Hypothalamus (tissue), 51 donors: ENCODE measurements at regions not wholly inside any gene's neighbourhood (a gene's known extent, or its start where the extent isn't known, plus 50 kb on each side); places are given as distances from the start of the nearest gene placed in this dataset.
"Not testable (repeated sequence)": the region's sequence is repeated elsewhere in the genome, so short reads cannot be mapped to it uniquely, and the experiment has no call there.

ENCODE experiments used
- DNase-seq, 51 donors: peaks; one replicate each; lab custom pipeline; 2025; lab: John Stamatoyannopoulos, UW

GRCh38 chr1:34366875-34367624, 190.3 kb downstream of the C1orf94 start:
- no peak for DNase-seq

DNA sequence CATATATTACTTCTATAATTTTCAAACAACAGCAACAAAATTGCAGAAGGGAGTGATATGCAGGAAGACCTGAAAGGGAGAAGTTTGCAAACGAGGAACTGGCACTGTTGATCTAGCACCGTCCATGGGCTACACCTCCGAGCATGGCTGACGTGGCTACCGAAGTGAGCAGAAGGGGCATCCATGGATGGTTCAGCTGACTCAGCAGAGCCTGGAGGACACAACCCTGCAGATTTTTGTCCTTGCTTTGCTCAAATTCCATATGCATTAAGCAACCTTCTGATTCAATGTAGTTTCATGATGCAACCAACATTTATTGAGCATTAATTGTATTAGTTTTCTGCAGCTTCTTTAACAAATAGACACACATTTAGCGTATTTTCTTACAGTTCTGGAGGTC, 191.2 kb downstream of the C1orf94 start:
- DNase-seq: no peak

- no peak for DNase-seq
Observed at GRCh38 chr1:34369701-34370455, 193.2 kb downstream of the C1orf94 start.

DNA sequence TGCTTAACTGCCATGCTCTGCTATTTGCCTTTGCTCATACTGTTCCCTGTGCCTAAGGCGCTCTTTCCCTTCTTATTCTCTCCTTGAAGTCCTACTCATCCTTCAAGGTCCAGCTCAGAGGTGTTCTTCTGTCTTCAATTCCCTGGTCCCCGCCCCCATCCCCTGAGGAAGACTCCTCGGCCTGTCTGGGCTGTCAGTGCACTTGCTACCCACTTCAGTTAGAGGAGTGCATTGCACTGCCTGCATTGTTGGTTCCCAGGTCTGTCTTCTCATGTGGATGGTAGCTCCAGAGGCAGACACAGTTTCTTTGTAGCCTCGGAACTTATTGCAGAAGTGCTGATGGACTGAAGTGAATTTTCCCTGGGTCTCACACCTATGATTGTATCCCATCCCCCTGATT, 194.0 kb downstream of the C1orf94 start:
- no peak for DNase-seq

DNA sequence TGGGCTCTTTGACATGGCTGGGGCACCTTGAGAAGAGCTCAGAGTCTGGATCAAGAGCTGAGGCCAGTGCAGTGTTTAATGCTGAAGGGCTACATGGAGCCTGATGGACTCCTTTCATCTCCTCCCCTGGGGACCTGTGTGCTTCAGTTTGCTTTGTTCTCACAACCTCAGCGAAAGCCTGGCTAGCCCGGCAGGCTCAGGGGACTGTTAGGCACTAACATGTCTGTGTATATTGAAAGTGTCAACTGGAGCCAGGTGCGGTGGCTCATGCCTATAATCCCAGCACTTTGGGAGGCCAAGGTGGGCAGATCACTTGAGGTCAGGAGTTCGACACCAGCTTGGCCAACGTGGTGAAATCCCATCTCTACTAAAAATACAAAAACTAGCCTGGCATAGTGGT, 194.5 kb downstream of the C1orf94 start:
- DNase-seq: not testable (repeated sequence)

GRCh38 chr1:34371829-34372532, 195.3 kb downstream of the C1orf94 start:
- DNase-seq: no peak

DNA sequence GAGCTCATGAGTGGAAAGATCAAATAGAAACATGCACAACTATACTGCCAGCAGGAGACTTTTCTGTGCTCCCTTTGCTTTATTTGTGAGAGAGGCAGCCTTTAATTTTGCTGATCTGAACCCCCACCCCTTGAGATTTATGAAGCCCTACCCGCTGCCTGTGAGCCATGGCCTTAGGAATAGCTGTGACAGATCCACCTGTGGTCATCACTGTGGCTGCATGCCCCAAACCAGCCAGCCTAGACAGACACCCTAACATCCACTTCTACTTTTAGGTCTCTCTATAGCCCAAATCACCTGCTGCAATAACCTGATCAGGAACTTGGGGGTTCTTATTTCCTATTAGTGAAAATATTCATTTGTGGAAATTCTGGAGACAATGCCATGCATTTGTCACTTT, 196.2 kb downstream of the C1orf94 start:
- no peak for DNase-seq

- no peak for DNase-seq
Observed at GRCh38 chr1:34373912-34374311, 197.2 kb downstream of the C1orf94 start.

DNA sequence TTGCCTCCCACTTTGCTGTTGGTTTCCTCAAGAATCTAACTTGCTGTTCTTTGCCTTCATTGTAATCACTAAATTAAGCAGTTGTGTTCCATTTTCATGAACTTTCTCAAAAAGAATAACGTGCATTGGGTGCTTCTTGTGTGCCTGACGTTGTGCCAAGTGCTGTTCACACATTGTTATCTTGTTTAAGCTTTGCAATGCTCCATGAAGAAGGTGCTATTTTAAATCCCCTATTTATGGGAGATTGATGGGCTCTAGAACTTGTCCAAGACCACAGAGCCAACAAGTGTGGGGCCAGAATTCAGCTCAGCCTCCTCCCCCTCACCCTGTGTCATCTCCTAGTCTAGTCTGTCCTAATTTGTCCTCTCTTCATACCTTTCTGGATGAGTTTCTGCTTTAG, 199.8 kb downstream of the C1orf94 start:
- no peak for DNase-seq

DNA sequence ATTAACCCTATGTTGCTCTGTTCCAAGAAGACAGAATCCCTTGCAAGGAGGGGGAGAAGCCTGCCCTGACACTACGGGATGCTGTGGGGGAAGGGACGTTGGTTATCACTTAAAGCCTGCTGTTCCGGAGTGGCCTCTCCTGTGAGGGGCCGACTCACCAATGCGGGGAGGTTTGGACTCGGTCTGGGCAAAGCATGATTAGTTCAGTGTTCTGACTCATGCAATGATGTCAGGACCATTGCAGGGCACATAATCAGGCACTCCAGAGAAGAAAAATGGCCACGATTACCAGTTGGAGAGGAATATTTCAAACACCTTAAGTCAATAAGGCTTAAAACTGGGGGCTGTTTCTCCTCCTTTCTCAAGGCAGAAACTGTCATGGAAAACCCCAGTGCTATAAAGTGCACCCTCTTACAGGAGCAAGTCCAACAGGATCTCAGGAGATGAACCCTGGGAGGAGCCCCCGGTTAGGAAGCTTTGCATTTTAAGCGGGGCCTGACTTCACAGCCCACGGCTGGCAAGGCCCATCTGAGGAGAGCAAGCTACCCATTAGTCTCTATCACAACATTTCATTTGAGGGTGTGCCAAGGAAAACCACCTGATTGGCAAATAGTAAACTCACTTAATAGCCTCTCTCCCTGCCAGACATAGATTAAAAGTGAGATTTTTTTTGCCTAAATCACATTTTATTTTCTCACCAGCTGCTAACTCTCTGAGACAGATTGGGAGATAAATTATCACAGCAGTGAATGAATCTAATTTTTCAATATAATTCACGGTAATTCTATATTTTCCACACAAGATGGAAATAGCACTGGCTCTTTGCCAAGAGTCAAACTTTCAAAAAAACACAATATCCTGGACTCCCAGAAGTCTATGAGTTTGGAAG, 202.5 kb downstream of the C1orf94 start:
- DNase-seq: no peak

- no peak for DNase-seq
Observed at GRCh38 chr1:34379911-34380310, 203.2 kb downstream of the C1orf94 start.

GRCh38 chr1:34380526-34381124, 203.9 kb downstream of the C1orf94 start:
- DNase-seq: no peak

DNA sequence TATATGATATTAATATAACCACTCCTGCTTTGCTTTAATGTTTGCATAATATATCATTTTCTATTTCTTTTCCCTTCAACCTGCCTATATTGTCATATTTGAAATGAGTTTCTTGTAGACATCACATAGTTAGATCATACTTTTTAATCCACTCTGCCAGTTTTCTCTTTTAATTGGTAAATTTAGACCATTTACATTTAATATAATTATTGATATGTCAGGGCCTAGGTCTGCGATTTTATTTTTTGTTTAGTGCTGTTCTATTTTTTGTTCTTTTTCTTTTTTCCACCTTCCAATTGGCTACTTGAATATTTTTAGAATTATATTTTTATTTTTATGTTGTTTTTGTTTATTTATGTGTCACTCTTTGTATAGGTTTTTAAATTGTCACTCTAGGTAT, 213.3 kb downstream of the C1orf94 start:
- no peak for DNase-seq

GRCh38 chr1:34396042-34396441, 219.3 kb downstream of the C1orf94 start:
- DNase-seq: no peak

- no peak for DNase-seq
Observed at GRCh38 chr1:34398241-34398915, 221.7 kb downstream of the C1orf94 start.

GRCh38 chr1:34398916-34399275, 222.2 kb downstream of the C1orf94 start:
- no peak for DNase-seq

- no peak for DNase-seq
Observed at GRCh38 chr1:34400675-34401074, 224.0 kb downstream of the C1orf94 start.

- DNase-seq: no peak
Observed at GRCh38 chr1:34403156-34403555, 226.4 kb downstream of the C1orf94 start.

GRCh38 chr1:34404804-34405203, 228.1 kb downstream of the C1orf94 start:
- no peak for DNase-seq
